HEK293 (cell line): ENCODE measurements at regions not wholly inside any gene's neighbourhood (a gene's known extent, or its start where the extent isn't known, plus 50 kb on each side); places are given as distances from the start of the nearest gene placed in this dataset.

ENCODE experiments used
- CTCF ChIP-seq: fragments of 450-650 bp; formaldehyde crosslinking; IDR thresholded peaks from 2 replicates; pipeline ENCODE4 v1.5.1; 2016; ENCODE audit warnings: missing biosample characterization, missing genetic modification characterization
- YY1 ChIP-seq: fragments of 450-650 bp; formaldehyde crosslinking; IDR thresholded peaks from 2 replicates; pipeline ENCODE4 v1.5.1; 2018; ENCODE audit warnings: missing biosample characterization, missing genetic modification characterization
- ZBTB20 ChIP-seq: fragments of 450-650 bp; formaldehyde crosslinking; IDR thresholded peaks from 2 replicates; pipeline ENCODE4 v1.5.1; 2016; ENCODE audit warnings: missing biosample characterization, missing genetic modification characterization
- ZNF24 ChIP-seq: fragments of 450-650 bp; formaldehyde crosslinking; IDR thresholded peaks from 2 replicates; pipeline ENCODE4 v1.5.1; 2016; ENCODE audit warnings: missing biosample characterization, missing genetic modification characterization
- ZNF292 ChIP-seq: fragments of 450-650 bp; formaldehyde crosslinking; IDR thresholded peaks from 2 replicates; pipeline ENCODE4 v1.5.1; 2016; ENCODE audit warnings: low read depth, missing biosample characterization, missing genetic modification characterization, borderline replicate concordance
- ZNF404 ChIP-seq: fragments of 450-650 bp; formaldehyde crosslinking; IDR thresholded peaks from 2 replicates; pipeline ENCODE4 v1.5.1; 2017; ENCODE audit warnings: missing biosample characterization, missing genetic modification characterization
- ZNF501 ChIP-seq: fragments of 450-650 bp; formaldehyde crosslinking; IDR thresholded peaks from 2 replicates; pipeline ENCODE4 v1.5.1; 2016; ENCODE audit warnings: missing biosample characterization, missing genetic modification characterization
- ZNF530 ChIP-seq: fragments of 450-650 bp; formaldehyde crosslinking; IDR thresholded peaks from 2 replicates; pipeline ENCODE4 v1.5.1; 2016; ENCODE audit warnings: low read depth, missing biosample characterization, missing genetic modification characterization
- ZNF585B ChIP-seq: fragments of 450-650 bp; formaldehyde crosslinking; IDR thresholded peaks from 2 replicates; pipeline ENCODE4 v1.5.1; 2016; ENCODE audit warnings: missing biosample characterization, missing genetic modification characterization
- ZNF660 ChIP-seq: fragments of 450-650 bp; IDR thresholded peaks from 2 replicates; pipeline ENCODE4 v1.5.1; 2018; ENCODE audit warnings: missing biosample characterization, mild to moderate bottlenecking, missing genetic modification characterization
- ZNF670 ChIP-seq: fragments of 450-650 bp; formaldehyde crosslinking; IDR thresholded peaks from 2 replicates; pipeline ENCODE4 v1.5.1; 2016; ENCODE audit warnings: missing biosample characterization, missing genetic modification characterization, low read depth
- ZSCAN30 ChIP-seq: fragments of 450-650 bp; IDR thresholded peaks from 2 replicates; pipeline ENCODE4 v1.5.1; 2018; ENCODE audit warnings: missing biosample characterization, mild to moderate bottlenecking, missing genetic modification characterization, moderate library complexity
- TF ChIP-seq, protein P1 (sequence below): fragments of 450-650 bp; formaldehyde crosslinking; IDR thresholded peaks from 2 replicates; pipeline ENCODE4 v1.5.1; 2017; ENCODE audit warnings: missing biosample characterization, missing genetic modification characterization

- TF ChIP-seq ZNF530 (tag by site-specific recombination) (no peak), ZNF24 (tag by site-specific recombination) (no peak), CTCF (tag by site-specific recombination) (no peak), ZNF585B (tag by site-specific recombination) (no peak), ZNF660 (tag by site-specific recombination) (no peak), ZNF501 (tag by site-specific recombination) (no peak), YY1 (tag by site-specific recombination) (no peak), ZNF670 (tag by site-specific recombination) (no peak), ZSCAN30 (tag by site-specific recombination) (no peak), ZBTB20 (tag by site-specific recombination) (no peak), ZNF292 (tag by site-specific recombination) (no peak), ZNF404 (tag by site-specific recombination) (no peak)
- TF ChIP-seq, protein P1, sequence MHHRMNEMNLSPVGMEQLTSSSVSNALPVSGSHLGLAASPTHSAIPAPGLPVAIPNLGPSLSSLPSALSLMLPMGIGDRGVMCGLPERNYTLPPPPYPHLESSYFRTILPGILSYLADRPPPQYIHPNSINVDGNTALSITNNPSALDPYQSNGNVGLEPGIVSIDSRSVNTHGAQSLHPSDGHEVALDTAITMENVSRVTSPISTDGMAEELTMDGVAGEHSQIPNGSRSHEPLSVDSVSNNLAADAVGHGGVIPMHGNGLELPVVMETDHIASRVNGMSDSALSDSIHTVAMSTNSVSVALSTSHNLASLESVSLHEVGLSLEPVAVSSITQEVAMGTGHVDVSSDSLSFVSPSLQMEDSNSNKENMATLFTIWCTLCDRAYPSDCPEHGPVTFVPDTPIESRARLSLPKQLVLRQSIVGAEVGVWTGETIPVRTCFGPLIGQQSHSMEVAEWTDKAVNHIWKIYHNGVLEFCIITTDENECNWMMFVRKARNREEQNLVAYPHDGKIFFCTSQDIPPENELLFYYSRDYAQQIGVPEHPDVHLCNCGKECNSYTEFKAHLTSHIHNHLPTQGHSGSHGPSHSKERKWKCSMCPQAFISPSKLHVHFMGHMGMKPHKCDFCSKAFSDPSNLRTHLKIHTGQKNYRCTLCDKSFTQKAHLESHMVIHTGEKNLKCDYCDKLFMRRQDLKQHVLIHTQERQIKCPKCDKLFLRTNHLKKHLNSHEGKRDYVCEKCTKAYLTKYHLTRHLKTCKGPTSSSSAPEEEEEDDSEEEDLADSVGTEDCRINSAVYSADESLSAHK: no peak
Measured at GRCh38 chr5:39808656-39809055, 383.9 kb upstream of the DAB2 start.
